HG02852 (cell line): ENCODE measurements at regions not wholly inside any gene's neighbourhood (a gene's known extent, or its start where the extent isn't known, plus 50 kb on each side); places are given as distances from the start of the nearest gene placed in this dataset.

Experiments used
- ATAC-seq: cut with Tn5 transposase; IDR thresholded peaks from one replicate; pipeline ENCODE4 v1.9.1; 2021; ENCODE audit warnings: mild to moderate bottlenecking, moderate library complexity; ENCODE audit not compliant: unreplicated experiment

GRCh38 chr3:118554148-118554838 lies 480.4 kb downstream of the IGSF11 start:
- no peak for ATAC-seq

GRCh38 chr3:118556983-118557382 lies 477.7 kb downstream of the IGSF11 start:
- ATAC-seq = no peak

GRCh38 chr3:118557513-118557912 lies 477.1 kb downstream of the IGSF11 start:
- ATAC-seq = no peak

- no peak for ATAC-seq
These were observed 475.4 kb downstream of the IGSF11 start for GRCh38 chr3:118559286-118559685.

- ATAC-seq = no peak
These were observed 469.8 kb downstream of the IGSF11 start for GRCh38 chr3:118564800-118565199.

GRCh38 chr3:118573912-118574311 lies 460.7 kb downstream of the IGSF11 start:
- ATAC-seq = no peak

GRCh38 chr3:118577055-118577777 lies 457.4 kb downstream of the IGSF11 start:
- no peak for ATAC-seq

- no peak for ATAC-seq
These were observed 456.1 kb downstream of the IGSF11 start for GRCh38 chr3:118578559-118578958.

- no peak for ATAC-seq
These were observed 447.5 kb downstream of the IGSF11 start for GRCh38 chr3:118587037-118587741.

GRCh38 chr3:118587847-118588246 lies 446.8 kb downstream of the IGSF11 start:
- peak; percentile 50 for ATAC-seq

GRCh38 chr3:118593277-118593670 lies 441.4 kb downstream of the IGSF11 start:
- no peak for ATAC-seq

GRCh38 chr3:118597184-118597583 lies 437.5 kb downstream of the IGSF11 start:
- no peak for ATAC-seq

GRCh38 chr3:118607915-118608820 lies 426.5 kb downstream of the IGSF11 start:
- no peak for ATAC-seq

- no peak for ATAC-seq
These were observed 416.2 kb downstream of the IGSF11 start for GRCh38 chr3:118618247-118619040.

- no peak for ATAC-seq
These were observed 408.2 kb downstream of the IGSF11 start for GRCh38 chr3:118626453-118626852.

- peak; percentile 99 for ATAC-seq
These were observed 405.8 kb downstream of the IGSF11 start for GRCh38 chr3:118628704-118629341.

GRCh38 chr3:118629821-118630220 lies 404.8 kb downstream of the IGSF11 start:
- no peak for ATAC-seq

- ATAC-seq = no peak
These were observed 398.9 kb downstream of the IGSF11 start for GRCh38 chr3:118635711-118636110.

GRCh38 chr3:118636841-118637240 lies 397.8 kb downstream of the IGSF11 start:
- ATAC-seq = peak; percentile 42

- ATAC-seq = no peak
These were observed 396.8 kb downstream of the IGSF11 start for GRCh38 chr3:118637846-118638245.
